ENCODE measurements at regions not wholly inside any gene's neighbourhood (a gene's known extent, or its start where the extent isn't known, plus 50 kb on each side); places are given as distances from the start of the nearest gene placed in this dataset.
"Not testable (repeated sequence)": the region's sequence is repeated elsewhere in the genome, so short reads cannot be mapped to it uniquely, and the experiment has no call there.

DNA sequence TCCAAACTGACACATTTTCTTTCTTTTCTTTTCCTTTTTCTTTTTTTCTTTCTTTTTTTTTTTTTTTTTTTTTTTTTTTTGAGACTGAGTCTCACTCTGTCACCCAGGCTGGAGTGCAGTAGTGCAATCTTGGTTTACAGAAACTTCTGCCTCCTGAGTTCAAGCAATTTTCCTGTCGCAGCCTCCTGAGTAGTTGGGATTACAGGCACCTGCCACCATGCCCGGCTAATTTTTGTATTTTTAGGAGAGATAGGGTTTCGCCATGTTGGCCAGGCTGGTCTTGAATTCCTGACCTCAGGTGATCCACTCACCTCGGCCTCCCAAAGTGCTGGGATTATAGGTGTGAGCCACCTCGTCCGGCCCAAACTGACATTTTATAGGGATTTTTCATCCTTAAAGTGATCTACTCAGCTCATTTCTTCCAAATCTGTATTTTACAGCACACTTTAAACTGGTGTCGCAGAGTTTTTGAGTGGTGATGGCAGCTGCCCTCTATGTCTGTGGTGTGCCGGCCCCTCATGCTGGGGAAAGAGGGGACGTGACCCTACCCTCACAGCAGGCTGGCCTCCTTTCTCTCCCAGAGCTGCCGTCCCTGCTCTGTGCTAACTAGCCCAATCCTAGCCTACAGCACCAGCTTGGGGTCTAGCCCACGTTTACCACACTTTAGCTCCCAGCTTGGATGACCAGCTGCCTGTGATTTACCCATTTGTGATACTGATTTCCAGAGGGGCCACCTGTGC lies 211.9 kb upstream of the HAAO start:
- ATAC-seq; DNase-seq (ENCODE audit: low spot score); intact Hi-C loops (cut with DNase I): not testable (repeated sequence)

GRCh38 chr2:43003702-43004101 lies 211.3 kb upstream of the HAAO start:
- intact Hi-C loops (cut with DNase I), result no loop called here
- DNase-seq (ENCODE audit: low spot score) (no peak), ATAC-seq (no peak)

DNA sequence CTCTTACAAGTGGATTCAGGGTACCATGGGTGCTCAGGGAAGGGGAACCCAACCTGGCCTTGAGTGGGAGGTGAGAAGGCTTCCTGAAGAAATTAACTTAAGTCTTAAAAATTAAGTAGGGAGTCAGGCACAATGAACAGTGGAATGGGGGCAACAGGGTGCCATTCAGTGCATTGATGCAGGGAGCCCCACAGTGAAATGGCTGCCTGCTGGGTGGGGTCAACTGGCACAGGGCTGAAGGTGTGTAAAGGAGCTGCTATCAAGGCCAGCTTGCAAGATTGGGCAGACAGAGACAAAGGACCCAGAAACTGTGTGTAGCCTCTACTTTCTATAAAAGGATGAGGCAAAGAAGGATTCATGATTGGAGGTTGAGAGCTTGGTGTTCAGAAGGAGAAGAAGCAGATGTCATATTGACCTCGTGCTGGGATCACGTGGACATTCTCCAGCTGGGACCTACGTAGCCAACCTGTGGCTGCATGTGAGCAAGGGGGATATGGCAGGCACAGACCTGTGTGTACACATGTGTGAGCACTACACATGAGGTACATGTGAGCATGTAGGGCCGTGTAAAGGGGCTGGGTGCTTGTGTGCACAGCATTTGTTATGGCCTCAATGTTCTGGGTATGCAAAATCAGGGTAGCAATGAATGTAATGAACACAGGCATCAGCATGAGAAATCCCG lies 209.5 kb upstream of the HAAO start:
- no peak for DNase-seq (ENCODE audit: low spot score)
- no peak for ATAC-seq
- intact Hi-C loops (cut with DNase I), result no loop called here

DNA sequence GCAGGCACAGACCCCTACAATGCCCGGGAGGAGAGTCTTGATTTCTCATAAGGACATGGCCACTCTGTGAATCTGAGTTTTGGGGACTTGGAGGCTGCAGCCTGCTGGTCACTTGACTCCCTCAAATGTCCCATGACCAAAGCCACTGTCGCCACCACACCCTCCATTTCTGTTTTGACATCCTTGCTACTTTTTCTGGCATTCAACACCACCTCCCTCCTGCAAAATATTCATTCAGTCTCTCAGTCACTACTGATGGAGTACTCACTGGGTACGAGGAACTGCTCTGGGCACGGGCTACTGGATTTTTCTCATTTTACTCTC lies 208.6 kb upstream of the HAAO start:
- intact Hi-C loops (cut with DNase I), result no loop called here
- no peak for ATAC-seq
- DNase-seq (ENCODE audit: low spot score), result peak; percentile 27

DNA sequence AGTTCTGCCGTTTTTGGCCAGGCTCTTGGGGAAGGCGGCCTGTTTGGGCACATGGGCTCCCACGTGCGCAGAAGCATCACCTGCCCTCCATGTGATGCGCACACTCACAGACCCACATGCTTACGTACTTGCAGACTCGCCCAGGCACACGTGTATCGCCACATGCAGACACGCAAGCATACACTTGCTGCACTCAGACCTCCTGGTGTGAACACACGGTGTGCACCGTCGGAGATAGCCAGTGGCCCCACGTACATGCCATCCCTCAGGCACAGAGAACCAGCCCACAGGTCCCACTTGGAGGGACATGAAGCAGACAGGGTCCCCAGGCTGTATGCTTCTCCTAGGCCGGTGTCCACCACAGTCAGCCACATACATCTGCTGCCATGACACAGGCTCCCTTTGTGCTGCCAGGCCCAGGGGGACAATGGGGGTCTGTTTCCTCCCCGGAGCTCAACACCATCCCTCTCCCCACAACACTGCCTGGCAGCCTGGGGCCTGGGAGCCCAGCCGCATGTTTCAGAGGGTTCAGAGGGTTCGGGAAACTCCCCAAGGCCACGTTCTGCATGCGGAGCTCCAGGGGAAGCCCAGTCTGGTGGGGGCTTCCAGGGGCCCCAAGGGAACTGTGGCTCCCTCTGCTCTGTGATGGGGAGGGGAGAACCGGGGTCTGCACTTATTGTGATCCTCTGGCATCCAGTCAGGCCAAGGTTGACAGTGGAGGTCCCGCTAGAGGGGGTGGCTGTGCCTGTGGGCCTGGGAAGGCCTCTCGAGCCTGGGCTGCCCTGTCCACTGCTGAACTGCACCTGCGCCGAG lies 208.1 kb upstream of the HAAO start:
- ATAC-seq (peak; percentile 61), DNase-seq (ENCODE audit: low spot score) (no peak)
- intact Hi-C loops (cut with DNase I), result no loop called here

GRCh38 chr2:42999856-43000241 lies 207.5 kb upstream of the HAAO start:
- DNase-seq (ENCODE audit: low spot score), result no peak
- intact Hi-C loops (cut with DNase I), result no loop called here
- ATAC-seq, result peak; percentile 46

DNA sequence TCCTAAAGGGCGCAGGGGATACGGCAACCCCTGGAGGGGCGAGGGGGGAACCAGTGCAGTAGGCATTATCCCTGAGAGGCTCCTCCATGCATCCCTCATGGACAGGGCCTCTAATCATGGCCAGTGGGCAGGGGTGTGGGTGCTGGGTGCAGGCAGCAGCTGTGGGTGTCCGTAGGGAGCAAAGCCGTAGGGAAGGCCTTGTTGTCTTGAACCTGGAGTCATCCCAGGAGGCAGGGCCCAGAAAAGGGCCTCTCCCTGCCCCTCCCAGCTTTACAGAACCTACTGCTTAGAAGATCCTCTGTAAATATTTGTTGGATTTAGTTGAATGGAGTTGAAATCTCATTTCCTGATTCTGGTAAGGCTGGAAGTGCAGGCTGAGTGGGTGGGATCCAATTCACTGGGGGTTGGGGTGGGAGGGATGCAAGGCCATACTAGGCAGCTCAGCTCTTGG lies 207.0 kb upstream of the HAAO start:
- intact Hi-C loops (cut with DNase I), result no loop called here
- no peak for DNase-seq (ENCODE audit: low spot score)
- ATAC-seq, result no peak

DNA sequence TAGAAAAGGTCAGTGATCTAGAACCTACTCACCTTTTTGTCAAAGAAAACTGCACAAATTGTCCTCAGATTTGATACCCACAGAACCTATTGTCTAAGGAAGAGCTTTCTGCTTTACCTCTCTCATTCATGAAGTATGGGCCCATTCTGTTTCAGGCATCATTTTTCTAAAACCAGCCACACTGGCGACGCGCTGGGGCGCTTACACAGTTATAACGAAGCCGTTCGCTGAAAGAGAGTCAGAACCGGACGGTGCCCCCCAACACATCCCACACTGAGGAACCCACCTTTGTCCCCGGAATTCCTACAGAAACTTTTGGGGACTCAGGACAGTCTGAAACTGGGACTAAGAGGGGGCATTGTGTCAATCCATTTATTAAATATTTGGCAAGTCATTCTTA lies 206.3 kb upstream of the HAAO start:
- intact Hi-C loops (cut with DNase I), result no loop called here
- no peak for DNase-seq (ENCODE audit: low spot score)
- ATAC-seq, result no peak

DNA sequence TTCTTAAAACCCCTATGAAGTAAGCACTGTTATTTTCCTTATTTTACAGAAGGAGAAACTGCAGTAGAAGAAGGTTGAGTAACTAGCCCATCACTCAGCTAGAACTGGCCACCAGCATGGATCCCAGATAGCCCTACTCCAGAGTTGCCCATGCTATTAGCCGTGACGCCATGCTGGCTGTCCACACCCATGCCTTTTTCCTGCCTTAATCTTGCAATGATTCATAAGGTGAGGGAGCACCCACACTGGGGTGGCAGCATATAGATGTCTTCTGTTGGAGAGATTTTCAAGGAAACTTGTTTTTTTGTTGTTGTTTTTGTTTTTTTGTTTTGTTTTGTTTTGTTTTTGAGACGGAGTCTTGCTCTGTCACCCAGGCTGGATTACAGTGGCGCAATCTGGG lies 204.1 kb upstream of the HAAO start:
- no peak for DNase-seq (ENCODE audit: low spot score)
- intact Hi-C loops (cut with DNase I), result no loop called here

DNA sequence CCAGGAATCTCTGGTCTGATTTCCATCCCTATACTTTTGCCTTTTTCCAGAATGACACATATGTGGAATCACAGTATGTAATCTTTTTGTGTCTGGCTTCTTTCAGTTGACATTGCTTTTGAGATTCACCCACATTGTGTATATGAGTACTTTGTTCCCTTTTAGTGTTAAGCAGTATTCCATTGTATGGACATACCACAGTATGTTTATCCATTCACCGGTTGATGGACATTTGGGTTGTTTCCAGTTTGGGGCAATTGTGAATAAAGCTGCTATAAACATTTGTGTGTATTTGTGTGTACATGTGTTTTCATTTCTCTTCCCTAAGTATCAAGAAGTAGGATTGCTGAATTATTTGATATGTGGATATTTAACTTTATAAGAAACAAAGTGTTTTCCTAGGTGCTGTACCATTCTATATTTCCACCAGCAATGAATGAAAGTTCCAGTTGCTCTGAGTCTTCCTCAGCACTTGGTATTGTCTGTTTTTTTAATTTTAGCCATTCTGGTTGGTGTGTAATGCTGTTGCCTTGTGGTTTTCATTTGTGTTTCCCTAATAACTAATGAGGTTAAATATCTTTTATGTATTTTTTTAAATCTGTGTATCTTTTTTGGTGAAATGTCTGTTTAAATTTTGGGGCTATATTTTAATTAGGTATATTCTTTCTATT lies 203.5 kb upstream of the HAAO start:
- no peak for ATAC-seq
- no peak for DNase-seq (ENCODE audit: low spot score)
- intact Hi-C loops (cut with DNase I), result no loop called here

More for the DNA sequence above, 204.1 kb upstream of the HAAO start:
- no peak for ATAC-seq

DNA sequence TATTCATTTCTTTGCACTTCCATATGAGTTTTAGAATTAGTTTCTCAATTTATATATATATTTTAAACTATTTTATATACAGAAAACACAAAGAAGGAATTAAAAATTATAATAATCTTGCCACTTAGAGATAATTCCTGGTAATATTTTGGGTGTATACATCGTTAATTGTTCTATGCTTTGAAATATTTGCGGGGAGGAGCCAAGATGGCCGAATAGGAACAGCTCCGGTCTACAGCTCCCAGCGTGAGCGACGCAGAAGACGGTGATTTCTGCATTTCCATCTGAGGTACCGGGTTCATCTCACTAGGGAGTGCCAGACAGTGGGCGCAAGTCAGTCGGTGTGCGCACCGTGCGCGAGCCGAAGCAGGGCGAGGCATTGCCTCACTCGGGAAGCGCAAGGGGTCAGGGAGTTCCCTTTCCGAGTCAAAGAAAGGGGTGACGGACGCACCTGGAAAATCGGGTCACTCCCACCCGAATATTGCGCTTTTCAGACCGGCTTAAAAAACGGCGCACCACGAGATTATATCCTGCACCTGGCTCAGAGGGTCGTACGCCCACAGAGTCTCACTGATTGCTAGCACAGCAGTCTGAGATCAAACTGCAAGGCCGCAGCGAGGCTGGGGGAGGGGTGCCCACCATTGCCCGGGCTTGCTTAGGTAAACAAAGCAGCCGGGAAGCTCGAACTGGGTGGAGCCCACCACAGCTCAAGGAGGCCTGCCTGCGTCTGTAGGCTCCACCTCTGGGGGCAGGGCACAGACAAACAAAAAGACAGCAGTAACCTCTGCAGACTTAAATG lies 197.1 kb upstream of the HAAO start:
- DNase-seq (ENCODE audit: low spot score); ATAC-seq; intact Hi-C loops (cut with DNase I): not testable (repeated sequence)

- intact Hi-C loops (cut with DNase I); DNase-seq (ENCODE audit: low spot score); ATAC-seq: not testable (repeated sequence)
Measured at GRCh38 chr2:42988055-42988454, 195.7 kb upstream of the HAAO start.

DNA sequence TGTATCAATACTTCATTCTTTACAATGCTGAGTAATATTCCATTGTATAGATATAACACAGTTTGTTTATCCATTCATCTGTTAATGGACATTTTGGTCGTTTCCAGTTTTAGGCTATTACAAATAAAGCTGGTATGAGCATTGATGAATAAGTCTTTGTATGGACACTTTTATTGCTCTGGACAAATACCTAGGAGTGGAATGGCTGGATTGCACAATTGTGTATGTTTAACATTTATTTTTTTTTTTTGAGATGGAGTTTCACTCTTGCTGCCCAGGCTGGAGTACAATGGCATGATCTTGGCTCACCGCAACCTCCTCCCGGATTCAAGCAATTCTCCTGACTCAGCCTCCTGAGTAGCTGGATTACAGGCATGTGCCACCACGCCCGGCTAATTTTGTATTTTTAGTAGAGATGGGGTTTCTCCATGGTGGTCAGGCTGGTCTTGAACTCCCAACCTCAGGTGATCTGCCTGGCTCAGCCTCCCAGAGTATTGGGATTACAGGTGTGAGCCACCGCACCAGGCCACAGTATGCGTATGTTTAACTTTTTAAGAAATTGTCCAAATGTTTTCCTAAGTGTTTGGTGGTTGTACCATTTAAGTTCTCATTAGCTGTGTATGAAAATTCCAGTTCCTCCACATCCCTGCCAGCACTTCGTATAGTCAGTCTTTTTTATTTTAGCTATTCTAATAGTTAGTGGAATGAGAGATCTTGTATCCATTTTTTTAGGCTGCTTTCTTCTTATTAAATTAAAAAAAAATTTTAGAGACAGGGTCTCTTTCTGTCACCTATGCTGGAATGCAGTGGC lies 194.9 kb upstream of the HAAO start:
- DNase-seq (ENCODE audit: low spot score), result no peak

DNA sequence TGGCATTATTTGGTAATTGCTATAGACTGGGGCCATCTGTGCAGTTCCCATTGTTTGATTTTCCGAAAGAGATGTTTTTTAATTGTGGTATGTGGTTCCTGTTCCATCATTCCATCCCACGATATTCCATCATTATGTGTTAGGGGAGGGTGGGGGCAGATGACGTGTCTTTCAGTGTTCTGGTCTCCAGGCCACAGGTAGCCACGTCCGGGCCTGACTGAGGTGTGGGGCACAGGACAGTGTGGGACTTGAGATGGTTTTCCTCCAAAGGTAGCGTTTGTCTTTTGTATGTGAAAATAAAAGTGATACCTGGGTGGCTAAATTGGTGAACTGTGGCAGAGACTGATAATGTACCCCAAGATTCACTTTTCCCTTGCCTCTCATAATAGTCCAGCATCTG lies 192.2 kb upstream of the HAAO start:
- intact Hi-C loops (cut with DNase I), result no loop called here
- no peak for ATAC-seq
- peak; percentile 35 for DNase-seq (ENCODE audit: low spot score)

More for the DNA sequence above, 194.9 kb upstream of the HAAO start:
- intact Hi-C loops (cut with DNase I), result no loop called here
- ATAC-seq, result no peak

GRCh38 chr2:42984081-42984480 lies 191.7 kb upstream of the HAAO start:
- DNase-seq (ENCODE audit: low spot score) (no peak), ATAC-seq (no peak)
- intact Hi-C loops (cut with DNase I), result no loop called here

- DNase-seq (ENCODE audit: low spot score) (peak; percentile 22), ATAC-seq (no peak)
- intact Hi-C loops (cut with DNase I), result no loop called here
Measured at GRCh38 chr2:42980764-42981416, 188.5 kb upstream of the HAAO start.
